CD14-positive monocyte (primary cell): ENCODE measurements at regions not wholly inside any gene's neighbourhood (a gene's known extent, or its start where the extent isn't known, plus 50 kb on each side); places are given as distances from the start of the nearest gene placed in this dataset.

Source experiments
- DNase-seq, 3 donors: peaks; one replicate each; pipeline ENCODE4 v3.0.0-alpha.2; 2011 to 2022
- H2AFZ ChIP-seq: 2 replicates; pipeline ENCODE4 v1.6.0; 2012; ENCODE audit warnings: mild to moderate bottlenecking, low read depth, low read length, inconsistent platforms; ENCODE audit not compliant: insufficient read depth, poor library complexity, severe bottlenecking
- H3K27ac ChIP-seq, 2 donors: 1 replicate in 1 of 2; 2 replicates in 1 of 2; pipeline ENCODE4 v1.5.1; 2012 to 2013; ENCODE audit warnings: low read length in 2 of 2, control low read depth in 1 of 2, inconsistent platforms in 1 of 2, low read depth in 1 of 2, mild to moderate bottlenecking in 1 of 2
- H3K27me3 ChIP-seq, 2 donors: one replicate each; pipeline versions ENCODE4 v1.6.0 to v1.6.1; 2011 to 2013; ENCODE audit warnings: low read length in 2 of 2; ENCODE audit not compliant: control insufficient read depth in 2 of 2, insufficient read depth in 2 of 2
- H3K36me3 ChIP-seq, 2 donors: replicated peaks in 1 of 2; 1 replicate in 1 of 2; 2 replicates in 1 of 2; pipeline versions ENCODE4 v1.5.1 to v1.6.1; 2012 to 2013; ENCODE audit warnings: low read length in 2 of 2, control low read depth in 1 of 2, inconsistent platforms in 1 of 2, mild to moderate bottlenecking in 1 of 2; ENCODE audit not compliant: insufficient read depth in 2 of 2, control insufficient read depth in 1 of 2
- H3K4me1 ChIP-seq, 2 donors: 1 replicate in 1 of 2; 2 replicates in 1 of 2; pipeline versions ENCODE4 v1.5.1 to v1.6.1; 2012 to 2013; ENCODE audit warnings: low read length in 2 of 2, control low read depth in 1 of 2, inconsistent platforms in 1 of 2, mild to moderate bottlenecking in 1 of 2, moderate library complexity in 1 of 2; ENCODE audit not compliant: insufficient read depth in 2 of 2, control insufficient read depth in 1 of 2
- H3K4me2 ChIP-seq: replicated peaks from 2 replicates; pipeline ENCODE3; 2012; ENCODE audit warnings: low read length, moderate library complexity, mild to moderate bottlenecking; ENCODE audit not compliant: poor library complexity, severe bottlenecking; ENCODE audit errors: extremely low read depth
- H3K4me3 ChIP-seq, 3 experiments: fragments of 200-600 bp in 1 of 3; sonication (generic) in 1 of 3; replicated peaks in 1 of 3; 1 replicate in 2 of 3; 2 replicates in 1 of 3; pipeline ENCODE4 v1.5.1; 2011 to 2013; ENCODE audit warnings: low read length in 3 of 3, mild to moderate bottlenecking in 3 of 3, control low read depth in 2 of 3, low read depth in 2 of 3, inconsistent platforms in 1 of 3, moderate library complexity in 1 of 3
- H3K79me2 ChIP-seq: 2 replicates; pipeline ENCODE4 v1.6.0; 2012; ENCODE audit warnings: mild to moderate bottlenecking, control low read depth, inconsistent platforms, low read length, moderate library complexity; ENCODE audit not compliant: insufficient read depth
- H3K9ac ChIP-seq: 2 replicates; pipeline ENCODE4 v1.6.0; 2017; ENCODE audit warnings: low read length, mild to moderate bottlenecking; ENCODE audit not compliant: insufficient read depth, poor library complexity, severe bottlenecking
- H3K9me3 ChIP-seq, 2 donors: replicated peaks in 1 of 2; 1 replicate in 1 of 2; 2 replicates in 1 of 2; pipeline versions ENCODE4 v1.5.1 to v1.6.1; 2012 to 2013; ENCODE audit warnings: low read length in 2 of 2, control low read depth in 1 of 2; ENCODE audit not compliant: control insufficient read depth in 1 of 2, insufficient read depth in 1 of 2
- H4K20me1 ChIP-seq: 2 replicates; pipeline ENCODE4 v1.6.0; 2012; ENCODE audit warnings: mild to moderate bottlenecking, low read length, control low read depth, moderate library complexity; ENCODE audit not compliant: insufficient read depth
- H3K27ac Mint-ChIP-seq, 7 donors: one replicate each; pipeline ENCODE4 v1.8.0; 2020; ENCODE audit warnings: mild to moderate bottlenecking in 7 of 7, mixed read lengths in 7 of 7, moderate library complexity in 6 of 7, inconsistent platforms in 2 of 7
- H3K27me3 Mint-ChIP-seq, 3 donors: one replicate each; pipeline ENCODE4 v1.8.0; 2021 to 2022; ENCODE audit warnings: low read depth in 3 of 3, mild to moderate bottlenecking in 3 of 3, mixed read lengths in 3 of 3, moderate library complexity in 3 of 3, inconsistent platforms in 1 of 3
- H3K36me3 Mint-ChIP-seq, 2 donors: one replicate each; pipeline ENCODE4 v1.8.0; 2020; ENCODE audit warnings: mixed read lengths in 2 of 2, inconsistent platforms in 1 of 2, mild to moderate bottlenecking in 1 of 2
- H3K4me1 Mint-ChIP-seq: one replicate; pipeline ENCODE4 v1.8.0; 2020; ENCODE audit warnings: mild to moderate bottlenecking, mixed read lengths
- H3K4me3 Mint-ChIP-seq, 2 donors: one replicate each; pipeline ENCODE4 v1.8.0; 2020; ENCODE audit warnings: mild to moderate bottlenecking in 2 of 2, mixed read lengths in 2 of 2, moderate library complexity in 1 of 2
- H3K9me3 Mint-ChIP-seq, 7 donors: one replicate each; pipeline ENCODE4 v1.8.0; 2020 to 2022; ENCODE audit warnings: mixed read lengths in 7 of 7, mild to moderate bottlenecking in 6 of 7, moderate library complexity in 6 of 7, inconsistent platforms in 2 of 7
- CTCF ChIP-seq: fragments of 200-600 bp; IDR thresholded peaks from one replicate; pipeline ENCODE4 v1.8.0; 2022; ENCODE audit warnings: antibody characterized with exemption, mild to moderate bottlenecking
- WGBS: methylation state at CpG from one replicate; pipeline ENCODE4 v1.1.5; 2013; ENCODE audit warnings: missing lambda C conversion rate; ENCODE audit not compliant: insufficient coverage; 5-methylcytosine and 5-hydroxymethylcytosine counted together
- intact Hi-C, 2 donors: fragments of 100-400 bp; cut with micrococcal nuclease; formaldehyde crosslinking; loops; one replicate each; pipeline versions ENCODE4 v1.15.0 to v1.15.1; 2023

DNA sequence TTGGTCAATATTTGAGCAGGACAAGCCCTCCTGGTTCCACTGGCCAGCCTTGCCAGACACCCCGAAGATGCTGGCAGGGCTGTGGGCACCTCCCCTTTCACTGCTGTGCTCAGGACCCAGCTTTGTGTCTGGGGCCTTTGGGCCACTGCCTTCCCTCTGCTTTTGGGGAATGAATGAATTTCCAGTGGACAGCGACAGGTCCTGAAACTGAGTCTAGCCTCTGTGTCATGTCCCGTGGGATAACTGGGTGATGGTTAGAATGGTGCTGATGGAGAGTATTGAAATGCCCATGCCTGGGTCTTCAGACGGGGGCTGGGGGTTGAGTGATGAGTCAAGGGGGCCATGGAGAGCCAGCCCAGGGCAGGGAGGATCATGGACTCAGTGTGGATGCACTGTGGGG, 135.8 kb downstream of the FOXL1 start:
- H3K9me3 Mint-ChIP-seq, result peaks cover 0 to 4% (median 1%) of the 10 kb centered on the region in 7 donors
- WGBS, result 70% methylated on average over 4 of the region's 4 CpGs
- Histone ChIP-seq H3K4me1 (no peaks in the 10 kb centered on the region), H3K36me3 (no peaks in the 10 kb centered on the region), H2AFZ (no peak overlapping the region), H3K9ac (no peak overlapping the region), H3K4me3 (no peak overlapping the region), H3K4me2 (no peak overlapping the region), H3K27ac (no peak overlapping the region), H4K20me1 (no peaks in the 10 kb centered on the region), H3K27me3 (no peaks in the 10 kb centered on the region), H3K9me3 (no peaks in the 10 kb centered on the region), H3K79me2 (no peaks in the 10 kb centered on the region)
- no peak overlapping the region for H3K4me3 Mint-ChIP-seq
- no peak for TF ChIP-seq CTCF
- H3K4me1 Mint-ChIP-seq, result no peaks in the 10 kb centered on the region
- no peaks in the 10 kb centered on the region for H3K36me3 Mint-ChIP-seq
- DNase-seq, result no peak
- H3K27me3 Mint-ChIP-seq, result peaks cover 2 to 11% (median 7%) of the 10 kb centered on the region in 3 donors
- H3K27ac Mint-ChIP-seq, result no peak overlapping the region
- intact Hi-C loops, result no loop called here

GRCh38 chr16:86716649-86717048, 138.3 kb downstream of the FOXL1 start:
- intact Hi-C loops, result no loop called here
- Histone ChIP-seq H3K9me3 (no peaks in the 10 kb centered on the region), H3K9ac (no peak overlapping the region), H2AFZ (no peak overlapping the region), H3K4me3 (no peak overlapping the region), H4K20me1 (no peaks in the 10 kb centered on the region), H3K4me1 (no peaks in the 10 kb centered on the region), H3K4me2 (no peak overlapping the region), H3K27ac (no peak overlapping the region), H3K79me2 (no peaks in the 10 kb centered on the region), H3K27me3 (no peaks in the 10 kb centered on the region), H3K36me3 (no peaks in the 10 kb centered on the region)
- Mint-ChIP-seq H3K9me3 (peaks cover 0 to 1% (median 0%) of the 10 kb centered on the region in 7 donors), H3K27me3 (peaks cover 2 to 13% (median 8%) of the 10 kb centered on the region in 3 donors), H3K36me3 (no peaks in the 10 kb centered on the region), H3K27ac (no peak overlapping the region), H3K4me1 (no peaks in the 10 kb centered on the region), H3K4me3 (no peak overlapping the region)
- 80% methylated on average over 8 of the region's 9 CpGs for WGBS
- DNase-seq, result no peak
- TF ChIP-seq CTCF, result no peak
